ENCODE measurements at regions not wholly inside any gene's neighbourhood (a gene's known extent, or its start where the extent isn't known, plus 50 kb on each side); places are given as distances from the start of the nearest gene placed in this dataset.

- DNase-seq: peak; percentile 20
Observed at GRCh38 chr13:40439928-40440327, 226.5 kb downstream of the FOXO1 start.

GRCh38 chr13:40440990-40441820 is 225.2 kb downstream of the FOXO1 start:
- peak; percentile 92 for DNase-seq

GRCh38 chr13:40442231-40442630 is 224.2 kb downstream of the FOXO1 start:
- DNase-seq: no peak

- DNase-seq: peak; percentile 57
Observed at GRCh38 chr13:40442826-40443225, 223.6 kb downstream of the FOXO1 start.

- no peak for DNase-seq
Observed at GRCh38 chr13:40444241-40444640, 222.2 kb downstream of the FOXO1 start.

GRCh38 chr13:40445557-40445990 is 220.9 kb downstream of the FOXO1 start:
- peak; percentile 100 for DNase-seq

- peak; percentile 58 for DNase-seq
Observed at GRCh38 chr13:40446365-40446764, 220.1 kb downstream of the FOXO1 start.

GRCh38 chr13:40447857-40448256 is 218.6 kb downstream of the FOXO1 start:
- no peak for DNase-seq

GRCh38 chr13:40452038-40452666 is 214.3 kb downstream of the FOXO1 start:
- DNase-seq: no peak

GRCh38 chr13:40452741-40453334 is 213.6 kb downstream of the FOXO1 start:
- DNase-seq: no peak

- no peak for DNase-seq
Observed at GRCh38 chr13:40453351-40454021, 213.0 kb downstream of the FOXO1 start.

- DNase-seq: no peak
Observed at GRCh38 chr13:40456397-40456953, 210.0 kb downstream of the FOXO1 start.

- no peak for DNase-seq
Observed at GRCh38 chr13:40456979-40457553, 209.4 kb downstream of the FOXO1 start.

- DNase-seq: no peak
Observed at GRCh38 chr13:40457929-40458719, 208.3 kb downstream of the FOXO1 start.

- DNase-seq: no peak
Observed at GRCh38 chr13:40458720-40458990, 207.8 kb downstream of the FOXO1 start.

GRCh38 chr13:40460116-40460515 is 206.3 kb downstream of the FOXO1 start:
- no peak for DNase-seq

GRCh38 chr13:40464337-40465014 is 202.0 kb downstream of the FOXO1 start:
- no peak for DNase-seq

- no peak for DNase-seq
Observed at GRCh38 chr13:40465015-40465390, 201.4 kb downstream of the FOXO1 start.

- DNase-seq: no peak
Observed at GRCh38 chr13:40466272-40466671, 200.2 kb downstream of the FOXO1 start.

- no peak for DNase-seq
Observed at GRCh38 chr13:40468227-40468838, 198.1 kb downstream of the FOXO1 start.
